ENCODE measurements at regions not wholly inside any gene's neighbourhood (a gene's known extent, or its start where the extent isn't known, plus 50 kb on each side); places are given as distances from the start of the nearest gene placed in this dataset.

DNA sequence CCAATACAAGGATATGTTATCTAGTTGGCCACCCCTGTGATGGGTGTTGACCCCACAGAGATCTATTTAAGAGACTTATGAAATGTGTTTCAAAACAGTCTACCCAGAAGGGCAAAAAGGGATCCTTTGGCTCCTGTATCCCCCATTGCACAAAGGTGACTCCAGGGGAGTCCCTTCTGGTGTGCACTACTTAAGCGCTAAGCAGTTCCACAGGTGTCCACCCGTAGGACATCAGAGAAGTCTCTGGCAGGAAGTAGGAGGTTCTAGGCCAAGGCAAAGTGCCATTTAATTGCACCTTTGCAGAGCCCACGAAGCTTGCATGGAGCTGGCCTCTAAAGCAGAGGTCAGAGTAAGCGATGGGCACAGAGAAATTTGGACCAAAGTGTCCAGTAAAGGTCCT is 147.7 kb downstream of the MRPL14 start:
- no peaks in the 10 kb centered on the region for H3K36me3 ChIP-seq (ENCODE audit: insufficient read depth, low read length)
- H3K27me3 ChIP-seq (ENCODE audit: insufficient read depth, low read length): no peaks in the 10 kb centered on the region
- H3K79me2 ChIP-seq (ENCODE audit: control insufficient read depth, insufficient read depth, low read length, unreplicated experiment): no peaks in the 10 kb centered on the region
- no peak overlapping the region for H3K4me3 ChIP-seq (ENCODE audit: low read depth, low read length)
- no peak overlapping the region for H3K27ac ChIP-seq (ENCODE audit: low read depth, low read length)
- H3K4me1 ChIP-seq (ENCODE audit: control insufficient read depth, insufficient read depth, low read length, unreplicated experiment): peaks cover 14% of the 10 kb centered on the region
- H2AFZ ChIP-seq (ENCODE audit: low read length, unreplicated experiment): no peak overlapping the region

DNA sequence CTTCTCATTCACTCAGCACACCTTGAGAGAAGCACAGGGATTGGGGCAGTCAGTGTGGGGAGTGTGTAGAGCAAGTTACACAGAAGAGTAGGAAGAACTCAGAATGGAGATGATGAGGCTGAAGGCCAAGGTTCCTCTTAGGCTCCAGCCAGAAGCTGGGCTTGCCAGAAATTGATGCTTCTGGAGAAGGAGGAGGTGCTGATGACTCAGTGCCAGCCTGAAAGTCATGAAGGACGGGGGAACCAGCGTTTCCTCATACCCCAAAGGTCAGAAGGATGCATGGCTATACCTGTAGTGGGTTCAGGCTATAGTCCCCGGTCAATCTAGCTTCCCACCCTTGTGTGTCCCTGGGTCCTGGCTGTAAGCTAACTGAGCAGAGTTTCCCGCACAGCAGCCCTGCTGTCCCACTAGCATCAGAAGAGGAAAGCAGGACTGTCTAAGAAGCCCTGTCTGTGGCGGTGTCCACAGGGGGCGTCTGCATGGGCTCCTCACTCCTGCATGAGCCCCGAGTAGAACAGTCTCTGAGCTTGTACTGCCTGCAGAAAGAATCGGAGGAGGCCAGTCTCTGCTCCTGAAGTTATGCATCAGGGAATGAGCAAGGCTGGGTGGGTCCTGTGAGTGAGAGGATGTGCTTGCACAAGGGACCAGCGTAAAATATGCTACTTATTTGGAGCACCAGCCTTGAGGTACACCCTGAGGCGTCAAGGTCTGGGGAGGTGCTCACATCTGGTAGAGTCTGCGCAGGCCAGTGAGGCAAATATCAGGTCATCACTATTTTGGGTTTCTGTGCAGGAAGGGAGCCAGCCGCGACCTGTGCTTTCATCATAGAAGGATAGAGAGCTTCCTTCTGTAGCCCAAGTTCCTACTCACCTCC is 148.5 kb downstream of the MRPL14 start:
- H3K27ac ChIP-seq (ENCODE audit: low read depth, low read length): no peak overlapping the region
- H3K4me1 ChIP-seq (ENCODE audit: control insufficient read depth, insufficient read depth, low read length, unreplicated experiment): peaks cover 18% of the 10 kb centered on the region
- H3K4me3 ChIP-seq (ENCODE audit: low read depth, low read length): no peak overlapping the region
- no peaks in the 10 kb centered on the region for H3K27me3 ChIP-seq (ENCODE audit: insufficient read depth, low read length)
- H3K79me2 ChIP-seq (ENCODE audit: control insufficient read depth, insufficient read depth, low read length, unreplicated experiment): no peaks in the 10 kb centered on the region
- no peaks in the 10 kb centered on the region for H3K36me3 ChIP-seq (ENCODE audit: insufficient read depth, low read length)
- H2AFZ ChIP-seq (ENCODE audit: low read length, unreplicated experiment): no peak overlapping the region

DNA sequence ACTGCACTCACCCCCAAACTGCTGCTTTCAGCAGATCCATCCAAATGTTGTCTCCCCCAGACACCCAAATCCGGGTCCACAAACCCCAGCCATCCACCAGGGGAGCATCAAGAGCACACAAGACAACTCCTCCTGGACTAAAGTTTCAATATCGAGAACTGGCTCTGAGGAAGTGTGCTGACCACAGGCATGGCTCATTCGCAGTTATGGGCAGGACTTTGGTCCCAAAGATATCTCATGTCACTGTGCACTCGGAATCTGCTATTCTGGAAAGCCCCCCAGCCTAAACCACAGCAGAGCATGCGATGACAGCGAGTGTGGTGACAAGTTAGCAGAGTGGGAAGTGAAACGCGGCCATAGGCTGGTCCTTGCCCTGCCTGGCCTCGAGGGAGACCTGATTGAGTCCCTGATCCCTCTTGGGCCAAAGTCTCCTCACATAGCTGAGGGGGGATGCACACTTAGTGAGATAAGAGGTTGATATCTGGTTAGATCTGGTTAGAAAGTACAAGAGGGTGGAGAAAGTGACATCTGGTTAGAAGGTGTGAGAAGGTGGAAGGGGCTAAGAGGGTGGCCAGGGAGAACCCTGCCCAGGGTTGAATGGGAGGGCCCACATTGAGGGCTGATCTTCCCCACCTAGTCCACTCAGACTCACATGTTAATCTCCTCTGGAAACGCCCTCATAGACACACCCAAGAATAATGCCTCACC is 149.7 kb downstream of the MRPL14 start:
- no peaks in the 10 kb centered on the region for H3K36me3 ChIP-seq (ENCODE audit: insufficient read depth, low read length)
- H3K27ac ChIP-seq (ENCODE audit: low read depth, low read length): no peak overlapping the region
- H3K27me3 ChIP-seq (ENCODE audit: insufficient read depth, low read length): no peaks in the 10 kb centered on the region
- H3K4me1 ChIP-seq (ENCODE audit: control insufficient read depth, insufficient read depth, low read length, unreplicated experiment): peaks cover 27% of the 10 kb centered on the region
- H2AFZ ChIP-seq (ENCODE audit: low read length, unreplicated experiment): no peak overlapping the region
- no peak overlapping the region for H3K4me3 ChIP-seq (ENCODE audit: low read depth, low read length)
- no peaks in the 10 kb centered on the region for H3K79me2 ChIP-seq (ENCODE audit: control insufficient read depth, insufficient read depth, low read length, unreplicated experiment)

DNA sequence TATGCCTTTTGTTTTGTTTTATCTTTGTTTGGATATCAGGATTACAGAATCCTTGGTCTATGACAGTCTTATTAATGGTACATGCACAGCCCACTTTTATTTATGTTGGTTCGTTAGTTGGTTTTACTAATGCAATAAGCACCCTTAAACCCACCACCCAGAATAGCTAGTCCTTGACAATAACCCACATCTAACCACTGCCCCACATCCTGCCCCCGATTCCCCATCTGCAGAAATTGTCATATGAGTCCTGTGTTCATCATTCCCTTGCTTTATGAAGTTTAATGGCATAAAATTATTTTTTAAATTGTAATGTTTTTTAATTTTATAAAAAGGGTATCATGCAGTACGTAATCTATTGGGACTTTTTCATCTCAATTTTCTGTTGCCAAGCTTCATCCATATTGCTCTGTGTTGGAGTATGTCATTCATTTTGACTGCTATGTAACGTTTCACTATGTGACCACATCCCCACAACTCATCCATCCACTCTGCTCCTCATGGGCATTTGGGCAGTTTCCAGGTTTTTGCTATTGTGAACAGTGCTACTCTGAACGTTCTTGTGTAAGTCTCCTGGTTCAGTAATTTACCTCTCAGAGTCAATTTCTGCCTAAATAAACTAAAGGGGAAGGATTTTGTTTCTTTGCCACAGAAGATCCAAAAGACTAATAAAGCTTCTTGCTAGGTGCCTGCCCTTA is 150.4 kb downstream of the MRPL14 start:
- no peaks in the 10 kb centered on the region for H3K27me3 ChIP-seq (ENCODE audit: insufficient read depth, low read length)
- H3K4me3 ChIP-seq (ENCODE audit: low read depth, low read length): no peak overlapping the region
- no peaks in the 10 kb centered on the region for H3K36me3 ChIP-seq (ENCODE audit: insufficient read depth, low read length)
- H3K27ac ChIP-seq (ENCODE audit: low read depth, low read length): no peak overlapping the region
- H2AFZ ChIP-seq (ENCODE audit: low read length, unreplicated experiment): no peak overlapping the region
- H3K79me2 ChIP-seq (ENCODE audit: control insufficient read depth, insufficient read depth, low read length, unreplicated experiment): no peaks in the 10 kb centered on the region
- peaks cover 32% of the 10 kb centered on the region for H3K4me1 ChIP-seq (ENCODE audit: control insufficient read depth, insufficient read depth, low read length, unreplicated experiment)

DNA sequence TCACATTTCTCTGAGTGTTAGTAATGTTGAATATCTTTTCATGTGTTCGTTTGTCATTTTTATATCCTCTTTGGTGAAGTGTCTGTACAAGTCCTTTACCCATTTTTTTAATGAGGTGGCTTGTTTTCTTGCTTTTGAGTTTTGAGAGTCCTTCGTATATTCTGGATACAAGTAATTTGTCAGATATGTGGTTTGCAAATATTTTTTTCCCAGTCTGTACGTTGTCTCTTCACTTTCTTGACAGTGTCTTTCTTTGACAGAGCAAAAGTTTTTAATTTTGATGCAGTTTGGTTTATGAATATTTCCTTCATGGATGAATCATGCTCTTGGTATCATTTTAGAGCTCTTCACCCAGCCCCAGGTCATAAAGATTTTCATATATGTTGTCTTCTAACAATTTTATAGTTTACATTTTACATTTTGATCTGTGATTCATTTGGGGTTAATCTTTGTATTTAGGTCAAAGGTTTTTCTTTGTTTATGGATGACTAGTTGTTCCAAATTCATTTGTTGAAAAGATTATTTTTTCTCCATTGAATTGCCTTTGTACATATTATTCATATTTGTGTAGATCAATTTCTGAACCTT is 152.5 kb downstream of the MRPL14 start:
- H3K36me3 ChIP-seq (ENCODE audit: insufficient read depth, low read length): no peaks in the 10 kb centered on the region
- no peak overlapping the region for H3K27ac ChIP-seq (ENCODE audit: low read depth, low read length)
- H3K79me2 ChIP-seq (ENCODE audit: control insufficient read depth, insufficient read depth, low read length, unreplicated experiment): no peaks in the 10 kb centered on the region
- H3K27me3 ChIP-seq (ENCODE audit: insufficient read depth, low read length): no peaks in the 10 kb centered on the region
- H2AFZ ChIP-seq (ENCODE audit: low read length, unreplicated experiment): no peak overlapping the region
- H3K4me3 ChIP-seq (ENCODE audit: low read depth, low read length): no peak overlapping the region
- H3K4me1 ChIP-seq (ENCODE audit: control insufficient read depth, insufficient read depth, low read length, unreplicated experiment): peaks cover 32% of the 10 kb centered on the region

DNA sequence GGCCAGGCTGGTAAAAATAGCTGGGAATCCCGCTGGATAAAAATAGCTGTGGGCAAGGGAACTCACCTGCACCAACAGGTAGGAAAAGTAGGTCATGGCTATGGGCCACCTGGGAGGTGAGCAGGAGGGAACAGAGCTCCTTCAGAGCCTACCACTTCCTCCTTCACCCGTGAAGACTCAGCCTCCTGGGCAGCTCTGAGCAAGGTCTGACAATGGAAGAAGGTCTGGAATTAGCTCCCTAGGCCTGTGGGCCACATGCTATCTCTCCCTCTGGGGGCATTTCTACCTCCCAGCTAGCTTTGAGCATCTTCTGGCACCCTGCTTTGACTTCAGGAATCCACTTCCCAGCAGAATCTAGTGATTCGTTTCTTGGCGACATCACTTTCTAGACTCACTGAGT is 153.9 kb downstream of the MRPL14 start:
- Histone ChIP-seq H3K36me3 (ENCODE audit: insufficient read depth, low read length) (no peaks in the 10 kb centered on the region), H3K27me3 (ENCODE audit: insufficient read depth, low read length) (no peaks in the 10 kb centered on the region), H2AFZ (ENCODE audit: low read length, unreplicated experiment) (no peak overlapping the region), H3K4me3 (ENCODE audit: low read depth, low read length) (no peak overlapping the region), H3K27ac (ENCODE audit: low read depth, low read length) (no peak overlapping the region), H3K79me2 (ENCODE audit: control insufficient read depth, insufficient read depth, low read length, unreplicated experiment) (no peaks in the 10 kb centered on the region), H3K4me1 (ENCODE audit: control insufficient read depth, insufficient read depth, low read length, unreplicated experiment) (peaks cover 27% of the 10 kb centered on the region)

DNA sequence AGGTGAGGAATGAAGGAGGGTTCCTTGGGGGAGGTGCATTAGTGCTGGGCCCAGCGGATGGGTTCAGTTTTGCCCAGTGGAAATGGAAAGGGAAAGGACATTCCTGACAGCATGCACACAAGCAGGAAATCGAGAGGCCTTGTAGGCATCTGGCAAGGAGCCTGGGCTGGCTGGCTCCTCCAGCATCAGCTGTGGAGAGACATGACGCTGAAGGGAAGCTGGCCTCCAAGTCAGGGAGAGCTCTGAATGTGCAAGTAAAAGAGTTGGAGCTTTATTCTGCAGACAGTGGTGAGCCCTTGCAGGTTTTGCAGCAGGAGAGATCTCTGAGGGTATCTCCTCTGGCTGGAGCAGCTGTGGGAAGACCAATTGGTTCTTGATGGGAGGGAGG is 154.3 kb downstream of the MRPL14 start:
- no peaks in the 10 kb centered on the region for H3K36me3 ChIP-seq (ENCODE audit: insufficient read depth, low read length)
- H2AFZ ChIP-seq (ENCODE audit: low read length, unreplicated experiment): peak overlapping the region; percentile 83
- H3K27ac ChIP-seq (ENCODE audit: low read depth, low read length): peak overlapping the region; percentile 31; the same call in 1 of the 2 replicates
- H3K79me2 ChIP-seq (ENCODE audit: control insufficient read depth, insufficient read depth, low read length, unreplicated experiment): no peaks in the 10 kb centered on the region
- H3K27me3 ChIP-seq (ENCODE audit: insufficient read depth, low read length): no peaks in the 10 kb centered on the region
- H3K4me1 ChIP-seq (ENCODE audit: control insufficient read depth, insufficient read depth, low read length, unreplicated experiment): peaks cover 24% of the 10 kb centered on the region
- H3K4me3 ChIP-seq (ENCODE audit: low read depth, low read length): no peak overlapping the region

DNA sequence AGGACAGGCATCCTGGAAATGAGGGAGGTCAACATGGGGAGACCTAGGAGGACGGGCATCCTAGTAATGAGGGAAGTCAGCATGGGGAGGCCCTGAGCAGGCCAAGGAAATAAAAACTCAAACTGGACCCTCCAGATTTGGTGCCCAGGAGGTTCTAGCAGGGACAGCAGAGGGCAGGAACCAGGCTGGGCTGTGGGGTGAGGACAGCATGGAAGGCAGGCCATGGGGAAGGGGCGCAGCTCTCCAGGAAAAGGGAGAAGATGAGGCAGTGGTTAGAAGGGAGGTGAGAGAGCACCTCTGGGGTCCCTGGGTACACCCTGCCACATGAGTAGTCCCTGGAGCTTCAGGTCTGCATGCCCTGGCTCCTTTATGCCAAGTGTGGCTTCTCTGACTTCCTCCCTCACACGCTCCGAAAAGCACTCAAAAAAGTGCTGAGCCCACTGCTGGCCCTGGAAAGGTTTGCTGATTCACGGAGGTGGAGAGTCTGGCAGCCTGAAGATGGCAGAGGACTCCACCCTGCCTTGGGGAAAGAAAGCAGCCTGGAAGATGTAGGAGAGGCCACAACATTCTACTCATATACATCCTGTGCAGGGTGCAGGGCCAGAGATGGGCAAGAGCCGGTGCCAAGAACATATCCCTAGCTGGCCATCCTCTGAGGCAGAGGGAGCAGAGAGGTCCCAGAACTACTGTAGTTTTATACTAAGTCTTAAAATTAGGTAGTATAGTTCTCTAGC is 154.9 kb downstream of the MRPL14 start:
- peak overlapping the region; percentile 83 for H2AFZ ChIP-seq (ENCODE audit: low read length, unreplicated experiment)
- no peak overlapping the region for H3K4me3 ChIP-seq (ENCODE audit: low read depth, low read length)
- H3K27ac ChIP-seq (ENCODE audit: low read depth, low read length): peak overlapping the region; percentile 31; the same call in 1 of the 2 replicates
- H3K27me3 ChIP-seq (ENCODE audit: insufficient read depth, low read length): no peaks in the 10 kb centered on the region
- H3K36me3 ChIP-seq (ENCODE audit: insufficient read depth, low read length): no peaks in the 10 kb centered on the region
- H3K79me2 ChIP-seq (ENCODE audit: control insufficient read depth, insufficient read depth, low read length, unreplicated experiment): no peaks in the 10 kb centered on the region
- H3K4me1 ChIP-seq (ENCODE audit: control insufficient read depth, insufficient read depth, low read length, unreplicated experiment): peaks cover 24% of the 10 kb centered on the region

DNA sequence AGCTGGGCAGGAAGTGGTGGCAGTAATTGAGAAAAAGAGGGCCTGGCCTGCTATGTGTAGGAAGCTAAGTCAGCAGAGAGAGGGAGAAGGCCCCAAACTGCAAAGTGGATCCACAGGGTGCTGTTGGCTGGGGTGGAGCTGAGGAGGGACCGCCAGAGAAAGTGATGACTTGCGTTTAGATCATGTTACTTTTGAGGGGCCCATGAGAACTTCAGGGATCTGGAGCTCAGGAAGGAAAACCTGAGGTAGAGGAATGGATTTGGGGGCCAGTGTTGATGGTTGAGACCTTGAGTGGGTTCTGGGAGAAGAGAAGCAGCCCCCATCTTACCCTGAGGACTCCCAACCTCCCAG is 155.5 kb downstream of the MRPL14 start:
- Histone ChIP-seq H3K36me3 (ENCODE audit: insufficient read depth, low read length) (no peaks in the 10 kb centered on the region), H2AFZ (ENCODE audit: low read length, unreplicated experiment) (no peak overlapping the region), H3K79me2 (ENCODE audit: control insufficient read depth, insufficient read depth, low read length, unreplicated experiment) (no peaks in the 10 kb centered on the region), H3K4me3 (ENCODE audit: low read depth, low read length) (no peak overlapping the region), H3K4me1 (ENCODE audit: control insufficient read depth, insufficient read depth, low read length, unreplicated experiment) (peaks cover 24% of the 10 kb centered on the region), H3K27ac (ENCODE audit: low read depth, low read length) (no peak overlapping the region), H3K27me3 (ENCODE audit: insufficient read depth, low read length) (no peaks in the 10 kb centered on the region)
